AG04450 (cell line): ENCODE measurements at regions not wholly inside any gene's neighbourhood (a gene's known extent, or its start where the extent isn't known, plus 50 kb on each side); places are given as distances from the start of the nearest gene placed in this dataset.

Experiments used
- CTCF ChIA-PET: fragments of 300-600, 350-600 bp; formaldehyde crosslinking; extraction: SDS; loops from one replicate; lab custom pipeline; 2022; ENCODE audit warnings: antibody characterized with exemption, inconsistent platforms; lab: Charles Lee
- POLR2A ChIA-PET: fragments of 350-600 bp; formaldehyde crosslinking; extraction: SDS; loops from one replicate; lab custom pipeline; 2021; ENCODE audit warnings: antibody characterized with exemption, inconsistent platforms; lab: Yijun Ruan, JAX
- DNase-seq: peaks from one replicate; pipeline ENCODE4 v3.0.0-alpha.2; 2011; ENCODE audit warnings: low read depth, low spot score
- H3K27ac ChIP-seq: one replicate; pipeline ENCODE4 v1.5.1; 2012; ENCODE audit warnings: low read depth, low read length, control low read depth
- H3K27me3 ChIP-seq: one replicate; pipeline ENCODE4 v1.6.0; 2012; ENCODE audit warnings: low read length; ENCODE audit not compliant: control insufficient read depth, insufficient read depth
- H3K4me3 ChIP-seq: 2 replicates; pipeline ENCODE4 v1.5.1; 2011; ENCODE audit warnings: mild to moderate bottlenecking, low read depth, low read length, control low read depth
- H3K9me3 ChIP-seq: 2 replicates; pipeline ENCODE4 v1.5.1; 2012; ENCODE audit warnings: low read length; ENCODE audit not compliant: control insufficient read depth, insufficient read depth
- CTCF ChIP-seq: IDR thresholded peaks from 2 replicates; pipeline ENCODE4 v1.5.1; 2011; ENCODE audit warnings: low read depth, low read length, control low read depth, inconsistent platforms

GRCh38 chr4:42262701-42263490, 110.4 kb upstream of the BEND4 start:
- Histone ChIP-seq H3K4me3 (no peak overlapping the region), H3K27me3 (no peaks in the 10 kb centered on the region), H3K27ac (no peak overlapping the region), H3K9me3 (peaks cover 4% of the 10 kb centered on the region; the same call in 1 of the 2 replicates)
- CTCF ChIA-PET = interaction anchor here (1.3 kb wide), 1 partner anchor 20 kb away, joined by 4 read pairs; no protein-coding TSS in a partner anchor
- TF ChIP-seq CTCF = no peak
- DNase-seq = no peak
- POLR2A ChIA-PET = no interaction called here

- no peak for TF ChIP-seq CTCF
- CTCF ChIA-PET = no interaction called here
- Histone ChIP-seq H3K27me3 (no peaks in the 10 kb centered on the region), H3K27ac (no peak overlapping the region), H3K9me3 (peaks cover 4% of the 10 kb centered on the region; the same call in 1 of the 2 replicates), H3K4me3 (no peak overlapping the region)
- POLR2A ChIA-PET = no interaction called here
- no peak for DNase-seq
These were observed 113.5 kb upstream of the BEND4 start for GRCh38 chr4:42265782-42266602.

DNA sequence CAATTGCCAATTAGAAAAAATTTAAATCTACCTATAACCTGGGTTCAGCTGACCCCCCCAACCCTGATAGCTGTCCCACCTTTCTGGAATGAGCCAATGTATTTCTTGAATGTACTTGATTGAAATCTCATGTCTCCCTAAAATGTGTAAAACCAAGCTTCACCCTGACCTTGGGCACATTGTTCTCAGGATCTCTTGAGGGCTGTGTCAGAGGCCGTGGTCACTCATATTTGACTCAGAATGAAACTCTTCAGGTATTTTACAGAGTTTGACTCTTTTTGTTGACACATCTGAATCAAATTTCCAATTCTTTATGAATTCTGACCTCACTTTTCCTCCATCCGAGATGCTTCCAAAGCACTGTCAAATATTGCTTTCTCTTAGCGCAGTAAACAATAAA, 115.3 kb upstream of the BEND4 start:
- Histone ChIP-seq H3K9me3 (peaks cover 4% of the 10 kb centered on the region; the same call in 1 of the 2 replicates), H3K4me3 (no peak overlapping the region), H3K27ac (no peak overlapping the region), H3K27me3 (no peaks in the 10 kb centered on the region)
- ChIA-PET CTCF (no interaction called here), POLR2A (no interaction called here)
- DNase-seq = no peak
- no peak for TF ChIP-seq CTCF

DNA sequence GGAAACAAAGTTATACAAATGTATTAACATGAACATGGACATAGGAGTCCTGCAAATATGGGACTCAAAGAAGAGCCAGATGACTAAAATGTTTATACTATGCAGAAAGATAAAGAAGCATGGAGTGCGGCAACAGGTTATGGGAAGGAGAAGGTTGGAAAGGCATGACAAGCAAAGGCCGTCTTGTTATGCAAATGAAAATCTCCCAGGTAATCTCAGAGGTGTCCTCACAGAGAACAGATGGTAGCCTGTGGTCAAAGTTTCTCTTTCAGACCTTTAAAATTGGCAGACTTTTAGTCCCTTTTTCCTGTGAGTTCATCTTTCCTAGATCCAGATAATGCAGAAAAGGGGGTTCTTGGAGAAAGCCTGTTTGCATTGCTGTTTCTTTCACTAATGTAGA, 116.4 kb upstream of the BEND4 start:
- H3K9me3 ChIP-seq = peaks cover 4% of the 10 kb centered on the region; the same call in 1 of the 2 replicates
- no peak overlapping the region for H3K4me3 ChIP-seq
- POLR2A ChIA-PET = no interaction called here
- DNase-seq = no peak
- CTCF ChIA-PET = no interaction called here
- no peaks in the 10 kb centered on the region for H3K27me3 ChIP-seq
- no peak for TF ChIP-seq CTCF
- no peak overlapping the region for H3K27ac ChIP-seq

DNA sequence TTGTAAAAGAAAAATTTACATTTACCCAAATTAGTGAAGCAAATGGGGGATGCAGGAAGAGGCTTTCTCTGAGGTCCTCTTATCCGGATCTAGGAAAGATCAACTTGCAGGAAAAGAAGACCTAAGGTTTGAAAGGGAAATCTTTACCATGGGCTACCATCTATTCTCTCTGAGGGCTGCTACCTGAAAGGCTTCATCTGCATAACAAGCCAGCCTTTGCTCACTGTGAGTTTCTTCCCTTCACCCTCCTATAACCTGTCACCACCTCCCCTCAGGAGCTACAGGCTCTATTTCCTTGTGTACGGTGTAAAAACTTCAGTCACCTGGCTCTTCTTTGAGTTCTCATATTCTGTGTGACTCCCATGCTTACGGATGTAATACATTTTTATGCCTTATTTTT, 118.6 kb upstream of the BEND4 start:
- CTCF ChIA-PET = no interaction called here

More for the DNA sequence above, 118.6 kb upstream of the BEND4 start:
- H3K27me3 ChIP-seq = no peaks in the 10 kb centered on the region
- no peak for DNase-seq
- no peak overlapping the region for H3K4me3 ChIP-seq
- POLR2A ChIA-PET = no interaction called here
- no peak overlapping the region for H3K27ac ChIP-seq
- no peak for TF ChIP-seq CTCF
- H3K9me3 ChIP-seq = no peaks in the 10 kb centered on the region
